ENCODE measurements at regions not wholly inside any gene's neighbourhood (a gene's known extent, or its start where the extent isn't known, plus 50 kb on each side); places are given as distances from the start of the nearest gene placed in this dataset.

DNA sequence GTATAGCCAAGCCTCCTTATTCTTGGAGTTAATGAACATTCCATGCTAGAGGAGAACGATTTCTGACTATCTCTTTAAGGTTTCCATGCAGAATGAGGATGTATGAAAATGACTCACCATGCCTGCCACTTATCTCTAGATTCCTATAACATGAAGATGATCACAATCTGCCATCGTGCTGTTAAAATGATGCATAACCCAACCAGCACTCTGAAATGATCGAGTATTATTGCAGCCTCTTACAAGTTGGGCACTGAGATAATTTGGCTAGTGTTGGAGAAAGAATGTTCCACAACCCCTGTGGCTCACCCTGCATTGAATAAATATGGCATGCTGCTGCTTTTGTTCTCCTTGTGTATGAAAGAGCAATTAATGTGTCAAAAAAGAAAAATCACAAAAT, 1143.6 kb upstream of the WWC1 start:
- no peaks in the 10 kb centered on the region for H4K20me1 ChIP-seq (ENCODE audit: insufficient read depth, low read length)
- intact Hi-C loops (cut with micrococcal nuclease; ENCODE audit: unreplicated experiment), result no loop called here
- POLR2A ChIA-PET, result no interaction called here

DNA sequence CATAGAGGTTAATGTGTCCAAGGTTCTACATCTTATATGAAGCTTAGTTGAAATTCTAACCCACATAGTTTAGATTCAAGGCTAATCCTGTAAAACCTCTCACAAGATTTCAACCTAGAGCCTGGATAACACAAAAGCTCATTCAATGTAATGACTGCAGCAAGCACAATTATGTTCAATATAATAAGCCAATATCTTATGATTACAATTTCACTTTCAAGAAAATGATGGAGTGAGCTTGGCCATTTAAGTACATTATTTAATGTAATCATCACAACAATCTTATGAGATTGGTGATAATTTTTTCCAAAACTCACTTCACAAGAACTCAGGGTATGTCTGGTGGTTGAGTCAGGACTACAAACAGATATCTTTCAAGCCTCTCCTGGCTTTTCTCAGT, 1140.8 kb upstream of the WWC1 start:
- ChIA-PET CTCF (ENCODE audit: unreplicated experiment) (no interaction called here), POLR2A (no interaction called here)
- H3K36me3 ChIP-seq (ENCODE audit: insufficient read depth, low read length), result no peaks in the 10 kb centered on the region
- H3K4me2 ChIP-seq (ENCODE audit: low read length), result no peak overlapping the region
- no TSS peak for BruUV-seq (replicated peaks)
- H3K79me2 ChIP-seq (ENCODE audit: insufficient read depth, low read depth, low read length), result no peaks in the 10 kb centered on the region
- no peak for TF ChIP-seq EZH2phosphoT487 (IDR thresholded peaks at IDR 0.05; ENCODE audit: borderline replicate concordance, low read depth, low read length)
- TF ChIP-seq, protein P1, sequence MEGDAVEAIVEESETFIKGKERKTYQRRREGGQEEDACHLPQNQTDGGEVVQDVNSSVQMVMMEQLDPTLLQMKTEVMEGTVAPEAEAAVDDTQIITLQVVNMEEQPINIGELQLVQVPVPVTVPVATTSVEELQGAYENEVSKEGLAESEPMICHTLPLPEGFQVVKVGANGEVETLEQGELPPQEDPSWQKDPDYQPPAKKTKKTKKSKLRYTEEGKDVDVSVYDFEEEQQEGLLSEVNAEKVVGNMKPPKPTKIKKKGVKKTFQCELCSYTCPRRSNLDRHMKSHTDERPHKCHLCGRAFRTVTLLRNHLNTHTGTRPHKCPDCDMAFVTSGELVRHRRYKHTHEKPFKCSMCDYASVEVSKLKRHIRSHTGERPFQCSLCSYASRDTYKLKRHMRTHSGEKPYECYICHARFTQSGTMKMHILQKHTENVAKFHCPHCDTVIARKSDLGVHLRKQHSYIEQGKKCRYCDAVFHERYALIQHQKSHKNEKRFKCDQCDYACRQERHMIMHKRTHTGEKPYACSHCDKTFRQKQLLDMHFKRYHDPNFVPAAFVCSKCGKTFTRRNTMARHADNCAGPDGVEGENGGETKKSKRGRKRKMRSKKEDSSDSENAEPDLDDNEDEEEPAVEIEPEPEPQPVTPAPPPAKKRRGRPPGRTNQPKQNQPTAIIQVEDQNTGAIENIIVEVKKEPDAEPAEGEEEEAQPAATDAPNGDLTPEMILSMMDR (conservative IDR thresholded peaks at IDR 0.05; ENCODE audit: low read length), result no peak
- H3K4me3 ChIP-seq (ENCODE audit: low read depth, low read length, poor library complexity, severe bottlenecking), result no peak overlapping the region
- no peaks in the 10 kb centered on the region for H3K9me2 ChIP-seq (ENCODE audit: insufficient read depth, low read length)
- H4K20me1 ChIP-seq (ENCODE audit: insufficient read depth, low read length), result no peaks in the 10 kb centered on the region
- H2AFZ ChIP-seq (ENCODE audit: low read length), result no peak overlapping the region
- H3K27ac ChIP-seq (ENCODE audit: low read depth, low read length, poor library complexity, severe bottlenecking), result no peak overlapping the region
- no peaks in the 10 kb centered on the region for H3K9me3 ChIP-seq (ENCODE audit: low read length)
- H3K4me1 ChIP-seq (ENCODE audit: insufficient read depth, low read length, poor library complexity, severe bottlenecking), result no peaks in the 10 kb centered on the region
- DNase-seq (ENCODE audit: low spot score), result no peak
- intact Hi-C loops (cut with micrococcal nuclease; ENCODE audit: unreplicated experiment), result no loop called here

More for the DNA sequence above, 1143.6 kb upstream of the WWC1 start:
- BruUV-seq (replicated peaks), result no TSS peak
- CTCF ChIA-PET (ENCODE audit: unreplicated experiment), result no interaction called here
- Histone ChIP-seq H3K9me2 (ENCODE audit: insufficient read depth, low read length) (no peaks in the 10 kb centered on the region), H3K4me2 (ENCODE audit: low read length) (no peak overlapping the region), H3K9me3 (ENCODE audit: low read length) (no peaks in the 10 kb centered on the region), H3K4me3 (ENCODE audit: low read depth, low read length, poor library complexity, severe bottlenecking) (no peak overlapping the region), H3K27ac (ENCODE audit: low read depth, low read length, poor library complexity, severe bottlenecking) (no peak overlapping the region), H3K4me1 (ENCODE audit: insufficient read depth, low read length, poor library complexity, severe bottlenecking) (no peaks in the 10 kb centered on the region), H2AFZ (ENCODE audit: low read length) (no peak overlapping the region), H3K36me3 (ENCODE audit: insufficient read depth, low read length) (no peaks in the 10 kb centered on the region), H3K79me2 (ENCODE audit: insufficient read depth, low read depth, low read length) (no peaks in the 10 kb centered on the region)
- TF ChIP-seq EZH2phosphoT487 (IDR thresholded peaks at IDR 0.05; ENCODE audit: borderline replicate concordance, low read depth, low read length), result no peak
- TF ChIP-seq, protein P1 (conservative IDR thresholded peaks at IDR 0.05; ENCODE audit: low read length), result no peak
- no peak for DNase-seq (ENCODE audit: low spot score)

DNA sequence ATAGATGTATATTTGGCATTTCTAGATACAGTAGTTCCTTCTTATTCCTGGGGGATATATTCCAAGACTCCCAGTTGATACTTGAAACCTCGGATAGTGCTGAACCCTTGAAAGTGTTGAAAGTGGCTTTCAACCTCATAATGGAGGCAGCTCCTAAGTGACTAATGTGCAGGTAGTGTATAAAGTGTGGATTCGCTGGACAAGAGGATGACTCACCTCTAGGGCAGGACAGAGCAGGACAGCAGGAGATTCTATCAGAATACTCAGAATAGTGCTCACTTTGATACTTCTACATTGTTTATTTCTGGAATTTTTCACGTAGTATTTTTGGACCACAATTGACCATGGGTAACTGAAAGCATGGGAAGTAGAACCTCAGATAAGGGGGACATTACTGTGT, 1138.9 kb upstream of the WWC1 start:
- H3K4me3 ChIP-seq (ENCODE audit: low read depth, low read length, poor library complexity, severe bottlenecking), result no peak overlapping the region
- intact Hi-C loops (cut with micrococcal nuclease; ENCODE audit: unreplicated experiment), result no loop called here
- H3K79me2 ChIP-seq (ENCODE audit: insufficient read depth, low read depth, low read length), result no peaks in the 10 kb centered on the region
- DNase-seq (ENCODE audit: low spot score), result no peak
- no peaks in the 10 kb centered on the region for H3K9me3 ChIP-seq (ENCODE audit: low read length)
- no peak overlapping the region for H2AFZ ChIP-seq (ENCODE audit: low read length)
- no peaks in the 10 kb centered on the region for H3K9me2 ChIP-seq (ENCODE audit: insufficient read depth, low read length)
- BruUV-seq (replicated peaks), result no TSS peak
- H3K4me1 ChIP-seq (ENCODE audit: insufficient read depth, low read length, poor library complexity, severe bottlenecking), result no peaks in the 10 kb centered on the region
- ChIA-PET CTCF (ENCODE audit: unreplicated experiment) (no interaction called here), POLR2A (interaction anchor here (0.6 to 0.7 kb wide), 2 partner anchors 20 to 700 kb away, joined by 3 read pairs; no protein-coding TSS in a partner anchor)
- H3K4me2 ChIP-seq (ENCODE audit: low read length), result no peak overlapping the region
- H3K36me3 ChIP-seq (ENCODE audit: insufficient read depth, low read length), result no peaks in the 10 kb centered on the region
- no peak for TF ChIP-seq EZH2phosphoT487 (IDR thresholded peaks at IDR 0.05; ENCODE audit: borderline replicate concordance, low read depth, low read length)
- TF ChIP-seq, protein P1 (conservative IDR thresholded peaks at IDR 0.05; ENCODE audit: low read length), result no peak
- no peak overlapping the region for H3K27ac ChIP-seq (ENCODE audit: low read depth, low read length, poor library complexity, severe bottlenecking)
- H4K20me1 ChIP-seq (ENCODE audit: insufficient read depth, low read length), result no peaks in the 10 kb centered on the region
